ENCODE measurements at regions not wholly inside any gene's neighbourhood (a gene's known extent, or its start where the extent isn't known, plus 50 kb on each side); places are given as distances from the start of the nearest gene placed in this dataset.

DNA sequence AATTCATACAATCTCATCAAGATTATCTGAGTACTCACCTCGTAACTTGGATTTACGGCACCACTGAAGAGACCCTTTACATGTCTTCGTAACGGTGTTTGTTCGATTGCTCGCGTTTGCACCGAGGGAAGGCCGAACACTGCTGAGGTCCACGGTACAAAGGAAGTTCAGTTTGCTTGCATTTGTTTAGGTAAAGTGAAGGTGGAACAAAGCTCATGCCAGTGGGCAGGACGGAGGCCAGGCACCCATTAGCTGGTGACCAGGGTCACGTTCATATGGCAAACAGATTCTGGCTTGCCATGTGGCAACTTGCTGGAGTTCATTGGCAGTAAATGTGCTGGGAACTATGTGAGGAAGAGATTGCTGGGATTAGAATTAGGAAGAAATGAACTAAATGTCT is 164.8 kb downstream of the MACROH2A1 start:
- no peak for DNase-seq

DNA sequence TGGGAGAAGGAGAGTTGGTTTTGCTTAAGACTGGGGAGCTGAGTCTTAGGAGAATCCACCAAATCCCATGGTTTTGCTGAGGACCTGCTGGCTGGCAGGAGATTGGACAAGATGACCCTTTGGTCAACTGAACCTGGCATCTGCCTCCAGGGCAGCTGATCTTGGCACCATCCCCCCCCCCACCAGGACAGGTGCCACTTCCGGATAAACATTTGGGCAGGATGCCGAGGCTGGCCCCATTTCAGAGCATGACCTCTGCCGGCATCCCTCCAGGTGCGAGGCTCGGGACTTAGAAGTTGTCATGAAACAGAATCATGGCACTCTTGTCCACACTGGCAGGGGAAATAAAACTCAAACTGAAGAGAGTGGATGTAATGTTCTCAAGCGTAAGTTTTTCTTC is 165.6 kb downstream of the MACROH2A1 start:
- no peak for DNase-seq

DNA sequence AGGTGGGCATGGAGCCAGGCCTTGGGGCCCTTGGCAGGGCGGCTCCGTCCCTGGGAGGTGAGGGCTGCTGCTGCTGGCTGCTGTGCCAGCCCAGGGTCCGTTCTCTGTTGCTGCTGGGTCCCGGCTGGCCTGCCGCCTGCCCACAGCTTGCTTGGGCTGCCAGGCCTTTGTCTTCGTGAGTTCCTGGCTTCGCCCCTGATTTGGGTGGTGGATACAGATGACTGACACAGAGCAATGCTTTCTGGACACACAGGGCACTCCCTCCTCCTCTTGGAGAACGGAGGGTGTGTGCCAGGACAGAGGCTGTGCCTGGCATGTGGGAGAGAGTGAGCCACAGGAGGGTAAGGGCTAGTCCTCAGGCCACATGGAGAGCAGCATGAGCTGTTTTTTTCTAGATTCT is 166.1 kb downstream of the MACROH2A1 start:
- DNase-seq, result no peak

DNA sequence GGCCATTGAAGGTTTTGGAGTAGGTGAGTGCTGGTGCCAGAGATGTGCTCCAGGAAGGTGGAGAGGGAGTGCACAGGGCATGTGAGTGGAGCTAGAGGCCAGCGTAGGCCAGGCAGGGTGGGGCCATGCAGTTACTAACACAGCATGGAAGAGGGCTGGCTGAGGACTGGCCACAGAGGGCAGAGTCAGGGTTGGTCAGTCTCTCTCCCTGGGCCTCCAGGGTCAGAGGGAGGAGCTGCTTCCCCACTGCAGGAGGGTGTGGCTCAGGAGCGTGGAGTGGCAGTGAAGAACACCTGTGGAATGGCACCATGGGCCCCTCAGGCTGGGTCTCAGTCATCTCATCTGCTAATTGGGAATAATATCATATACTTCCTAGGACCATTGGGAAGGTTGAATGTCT is 167.7 kb downstream of the MACROH2A1 start:
- no peak for DNase-seq

DNA sequence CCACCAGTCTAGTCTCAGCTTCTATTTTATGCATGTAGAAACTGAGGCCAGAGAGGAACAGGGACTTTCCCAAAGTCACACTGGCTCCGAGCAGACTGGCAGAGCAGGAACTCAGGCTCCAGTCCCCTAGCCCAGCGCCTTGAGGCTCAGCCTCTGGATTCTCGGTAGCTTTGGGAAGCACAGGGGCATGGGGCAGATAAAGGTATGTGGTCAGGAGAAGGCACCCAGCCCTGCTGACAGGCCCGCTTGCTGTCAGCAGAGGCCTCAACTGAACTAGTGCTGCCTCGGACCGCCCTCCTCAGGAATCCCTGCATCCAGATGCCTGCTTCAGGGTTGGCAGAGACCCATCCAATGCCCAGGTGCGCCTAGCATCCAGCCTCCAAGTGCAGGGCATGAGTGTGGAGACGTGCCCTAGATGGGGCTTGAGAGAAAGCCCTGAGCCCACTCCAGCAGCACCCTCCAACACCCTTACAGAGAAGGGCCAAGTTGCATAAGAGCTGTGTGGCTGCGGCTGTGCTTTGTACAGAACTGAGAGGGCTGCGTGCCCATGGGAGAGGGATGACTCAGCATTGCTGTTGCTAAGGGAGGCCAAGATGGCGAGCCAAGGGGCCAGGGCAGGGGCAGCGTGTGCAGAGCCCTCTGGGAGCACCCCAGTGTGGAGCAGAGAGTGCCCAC is 168.6 kb downstream of the MACROH2A1 start:
- no peak for DNase-seq

DNA sequence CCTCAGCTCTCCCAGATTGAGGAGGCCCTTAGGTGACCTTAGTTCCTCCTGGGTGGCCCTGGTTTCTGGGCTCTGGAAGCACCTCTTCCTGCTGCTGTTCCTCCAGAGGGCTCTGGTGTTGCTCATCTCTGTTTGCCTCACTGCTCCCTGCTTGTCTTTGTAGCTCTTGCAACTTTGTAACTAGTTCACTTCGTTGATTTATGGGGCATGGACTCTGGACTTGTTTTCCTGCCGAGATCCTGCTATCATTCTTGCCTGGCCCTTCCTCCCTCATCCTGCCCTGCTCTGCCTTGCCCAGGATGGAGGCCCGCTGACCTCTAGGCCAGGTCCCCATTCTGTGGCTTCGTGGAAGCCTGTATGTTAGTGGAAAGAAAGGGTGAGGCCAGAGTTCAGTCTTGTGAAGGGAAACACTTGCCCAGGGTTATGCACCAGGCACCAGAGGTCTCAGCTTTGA is 169.3 kb downstream of the MACROH2A1 start:
- DNase-seq, result no peak

DNA sequence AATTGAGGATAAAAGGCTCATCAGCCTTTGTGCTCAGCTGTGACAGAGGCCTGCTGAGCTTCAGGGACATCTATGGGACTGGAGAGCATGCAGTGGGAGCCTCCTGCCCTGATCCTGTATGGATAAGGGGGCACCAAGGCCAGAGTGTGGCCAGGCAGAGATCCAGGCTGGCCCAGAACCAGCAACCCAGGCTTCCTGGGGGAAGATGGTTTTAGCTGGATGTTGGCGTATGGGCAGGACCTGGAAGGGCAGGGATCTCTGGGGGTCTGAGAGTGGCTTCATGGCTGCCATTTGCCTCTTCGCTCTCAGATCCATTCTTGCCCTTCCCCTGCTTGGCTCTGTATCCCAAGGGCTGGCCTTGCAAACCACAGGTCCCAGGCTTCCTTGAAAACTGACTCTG is 169.9 kb downstream of the MACROH2A1 start:
- no peak for DNase-seq

DNA sequence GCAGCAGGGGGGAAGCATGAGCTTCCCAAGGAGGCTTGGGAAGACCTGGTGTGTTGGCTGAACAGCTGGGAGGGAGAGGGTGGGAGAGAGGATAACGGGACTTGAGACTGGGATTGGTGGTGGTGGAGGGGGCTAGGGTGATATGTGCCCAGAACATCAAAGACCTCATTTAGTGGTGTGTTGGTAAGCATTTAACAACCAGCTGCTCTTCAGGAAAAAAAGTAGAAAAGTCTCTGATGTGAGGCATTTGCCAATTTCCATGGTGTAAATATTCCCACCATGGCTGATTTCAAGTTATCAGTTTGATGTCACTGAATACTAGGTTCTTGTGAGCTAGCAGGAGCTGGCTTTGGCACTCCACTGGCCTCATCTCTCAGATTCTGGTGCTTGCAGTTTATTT is 170.8 kb downstream of the MACROH2A1 start:
- no peak for DNase-seq

DNA sequence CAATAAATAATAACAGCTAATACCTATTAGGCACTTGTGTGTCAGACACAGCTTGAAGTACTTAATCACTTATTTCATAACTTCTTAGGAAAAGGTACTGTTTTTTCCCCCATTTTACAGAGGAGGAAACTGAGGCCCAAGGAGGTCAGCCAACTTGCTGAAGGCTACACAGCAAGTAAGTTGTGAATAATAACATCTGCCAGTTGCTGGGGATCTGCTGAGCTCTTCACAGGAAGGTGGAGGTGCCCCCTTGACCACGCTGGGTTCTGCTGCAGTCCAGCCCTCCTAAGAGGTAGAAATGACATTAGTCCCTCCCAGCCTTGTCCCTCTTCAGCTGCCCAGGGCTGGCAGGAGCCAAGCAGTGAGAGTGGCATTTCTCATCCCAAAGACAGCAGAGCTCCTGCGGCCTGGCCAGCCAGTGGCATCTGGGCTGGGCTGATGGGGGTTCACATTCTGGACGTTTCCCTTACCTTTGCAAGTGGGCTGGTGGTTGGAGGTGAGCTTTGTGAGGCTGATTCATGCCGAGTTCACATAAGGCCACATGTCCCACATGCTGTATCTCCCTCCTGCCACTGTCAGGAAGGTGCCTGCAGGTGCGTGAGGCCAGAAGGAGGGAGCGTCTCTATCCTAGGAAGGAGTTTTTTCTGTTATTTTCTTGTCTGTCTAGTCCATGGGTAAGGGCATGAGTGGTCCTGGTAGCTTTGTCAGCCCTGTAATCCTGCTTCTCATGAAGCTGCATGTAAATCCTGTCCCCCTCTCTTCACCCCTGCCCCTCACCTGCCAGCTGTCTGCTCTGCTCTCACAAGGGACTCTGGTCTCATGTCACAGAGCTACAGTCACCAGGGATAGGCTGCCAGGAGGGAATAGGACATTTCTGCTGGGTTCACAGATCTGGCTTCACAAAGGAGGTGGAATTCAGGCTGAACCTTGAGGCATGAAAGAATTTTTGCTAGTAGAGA is 171.7 kb downstream of the MACROH2A1 start:
- DNase-seq, result no peak

DNA sequence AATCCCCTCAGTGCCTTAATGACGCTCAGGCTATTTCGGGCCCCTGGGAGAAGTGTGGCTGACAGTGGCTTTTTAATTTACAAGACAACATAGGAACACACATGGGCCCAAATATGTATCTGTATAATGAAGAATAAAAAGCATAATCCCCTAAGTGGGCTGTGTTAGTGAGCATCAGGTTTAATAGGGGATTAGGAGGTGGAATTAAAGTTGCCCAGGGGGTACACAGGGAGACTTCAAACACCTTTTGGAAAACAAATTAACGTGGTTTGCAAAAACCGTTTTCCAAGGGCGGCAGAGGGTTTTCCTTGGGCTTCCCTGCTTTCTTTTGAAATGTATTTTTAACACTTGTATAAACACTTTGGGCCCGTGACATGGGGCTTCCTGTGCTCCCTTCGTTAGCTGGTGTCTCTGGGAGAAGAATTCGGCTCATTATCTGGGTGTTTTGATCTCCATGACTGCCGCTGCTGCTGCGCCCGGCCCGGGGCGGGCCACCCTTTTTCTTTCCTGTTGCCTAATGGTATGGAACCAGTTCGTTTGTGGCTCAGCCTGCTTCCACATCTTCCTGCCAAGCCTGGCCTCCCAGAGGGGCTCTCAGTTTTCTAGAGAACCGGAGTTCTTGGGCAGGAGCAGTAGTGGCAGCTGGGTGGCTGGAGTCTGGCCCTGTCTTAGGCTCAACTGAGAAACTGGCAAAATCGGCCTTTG is 173.0 kb downstream of the MACROH2A1 start:
- no peak for DNase-seq

DNA sequence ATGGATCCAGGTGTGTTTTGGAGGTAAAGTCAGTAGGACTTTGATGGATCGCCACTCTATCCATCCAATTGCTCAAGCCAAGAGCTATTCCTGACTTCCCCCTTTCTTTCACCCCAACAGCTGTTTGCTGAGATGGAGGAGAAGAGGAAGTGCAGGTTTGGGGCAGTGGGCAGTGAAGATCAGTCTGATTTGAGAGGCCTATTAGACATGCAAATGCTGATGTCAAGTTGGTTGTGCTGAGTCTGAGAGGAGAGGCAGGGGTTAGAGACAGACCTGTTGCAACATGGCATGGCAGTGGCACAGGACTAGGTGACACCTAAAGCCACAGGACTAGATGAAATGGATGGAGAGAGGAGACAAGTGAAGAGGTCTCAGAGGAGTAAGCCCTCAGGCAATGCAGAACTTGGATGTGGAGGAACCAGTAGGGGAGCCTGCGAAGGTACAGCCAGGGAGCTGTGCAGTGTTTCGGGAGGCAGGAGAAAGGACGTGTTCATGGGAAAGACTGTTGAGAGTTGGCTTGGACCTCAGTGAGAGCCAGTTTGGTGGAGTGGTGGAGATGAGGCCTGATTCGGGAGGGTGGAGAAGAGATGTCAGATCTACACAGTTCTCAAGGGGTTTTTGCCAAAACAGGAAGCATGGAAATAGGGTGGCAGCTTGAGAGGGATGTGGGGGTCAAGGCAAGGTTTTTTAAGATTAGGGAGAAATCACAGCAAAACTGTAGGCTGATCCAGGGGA is 175.0 kb downstream of the MACROH2A1 start:
- DNase-seq, result no peak

DNA sequence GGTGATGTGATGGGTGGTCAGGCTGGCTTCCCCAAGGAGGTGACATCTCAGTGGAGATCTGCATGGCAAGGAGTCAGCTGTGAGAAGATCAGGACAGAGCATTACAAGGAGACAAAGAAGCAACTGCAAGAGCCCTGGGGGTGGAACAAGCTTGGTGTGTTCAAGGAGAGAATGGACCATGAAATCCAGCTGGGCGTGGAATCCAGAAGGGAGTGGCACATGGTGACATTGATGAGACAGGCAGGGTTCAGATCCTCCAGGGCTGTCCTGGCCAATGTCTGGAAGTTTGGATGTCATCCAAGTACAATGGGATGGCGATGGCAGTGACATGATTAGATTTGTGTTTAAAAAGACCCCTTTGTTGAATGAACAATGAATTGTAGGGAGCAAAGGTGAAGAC is 175.6 kb downstream of the MACROH2A1 start:
- DNase-seq, result no peak

DNA sequence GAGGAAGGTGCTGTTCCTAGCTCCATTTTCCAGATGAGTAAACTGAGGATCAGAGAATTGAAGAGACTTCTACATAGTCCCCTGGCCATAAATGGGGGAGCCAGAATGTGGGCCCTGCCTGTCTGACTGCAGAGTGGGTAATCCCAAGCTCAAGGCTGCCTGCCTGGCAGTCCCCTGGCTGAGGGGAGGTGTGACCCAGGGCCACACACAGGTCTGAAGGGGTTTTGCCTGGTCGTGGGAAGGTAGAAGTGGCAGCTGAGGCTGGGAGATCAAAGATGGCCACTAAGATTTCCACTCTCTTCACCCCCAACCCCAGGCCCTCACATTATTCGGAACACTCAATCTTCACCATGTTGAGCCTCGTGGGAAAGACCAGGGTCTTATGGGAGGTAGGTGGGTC is 176.3 kb downstream of the MACROH2A1 start:
- DNase-seq, result no peak

DNA sequence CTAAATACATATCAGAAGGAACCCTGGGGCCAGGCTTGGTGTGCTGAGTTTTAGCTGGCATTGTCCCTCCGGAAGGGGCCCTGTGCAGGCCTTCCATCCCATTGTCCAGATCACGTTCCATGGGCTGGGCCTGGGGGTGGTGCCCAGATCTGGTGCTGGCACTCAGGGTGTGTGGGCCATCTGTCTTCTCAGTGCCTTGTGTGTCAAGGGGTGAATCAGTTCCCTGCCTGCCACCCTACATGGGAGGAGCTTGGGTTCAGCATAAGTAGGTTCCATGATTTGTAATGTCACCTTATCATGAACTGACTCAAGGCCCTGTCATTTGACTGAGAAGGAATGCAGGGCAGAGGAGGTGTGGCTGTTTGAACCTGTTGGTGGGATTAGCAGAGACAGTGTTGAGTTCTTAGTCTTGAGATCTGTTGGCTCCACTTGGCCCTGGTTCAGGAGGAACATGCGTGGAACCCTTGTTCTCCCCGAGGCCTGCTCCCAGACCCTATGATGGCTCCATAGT is 176.8 kb downstream of the MACROH2A1 start:
- DNase-seq, result no peak

DNA sequence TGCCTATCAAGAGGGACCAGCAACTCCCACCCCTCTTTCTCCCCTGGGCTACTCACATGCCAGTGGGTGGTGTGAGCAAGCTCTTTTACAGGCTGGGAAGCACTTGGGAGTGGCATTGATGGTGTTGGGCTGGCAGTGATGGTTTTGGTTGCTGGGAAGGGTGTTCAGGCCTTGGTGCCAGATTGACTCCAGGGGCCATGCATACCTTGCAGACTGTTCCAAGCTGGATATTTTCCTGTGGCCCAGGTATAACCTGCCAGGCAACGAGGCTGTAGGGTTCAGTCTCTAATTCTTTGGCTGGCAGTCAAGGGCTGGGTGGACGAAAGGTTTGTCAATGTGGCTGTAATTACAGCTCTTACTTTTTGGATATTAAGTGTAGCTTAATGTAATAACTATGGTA is 177.3 kb downstream of the MACROH2A1 start:
- no peak for DNase-seq

DNA sequence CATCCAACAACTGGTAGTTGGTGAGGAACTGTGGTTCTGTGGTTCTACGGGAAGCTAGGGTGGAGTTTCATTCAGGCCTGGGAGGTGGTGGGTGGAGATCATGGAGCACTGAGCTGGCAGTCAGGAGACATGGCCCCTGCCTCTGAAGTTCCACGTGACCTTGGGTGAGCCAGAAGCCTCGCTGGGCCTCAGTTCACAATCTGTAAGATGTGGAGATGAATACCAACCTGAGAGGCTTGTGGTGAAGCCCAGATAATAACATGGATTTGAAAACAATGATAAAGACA is 177.9 kb downstream of the MACROH2A1 start:
- no peak for DNase-seq

DNA sequence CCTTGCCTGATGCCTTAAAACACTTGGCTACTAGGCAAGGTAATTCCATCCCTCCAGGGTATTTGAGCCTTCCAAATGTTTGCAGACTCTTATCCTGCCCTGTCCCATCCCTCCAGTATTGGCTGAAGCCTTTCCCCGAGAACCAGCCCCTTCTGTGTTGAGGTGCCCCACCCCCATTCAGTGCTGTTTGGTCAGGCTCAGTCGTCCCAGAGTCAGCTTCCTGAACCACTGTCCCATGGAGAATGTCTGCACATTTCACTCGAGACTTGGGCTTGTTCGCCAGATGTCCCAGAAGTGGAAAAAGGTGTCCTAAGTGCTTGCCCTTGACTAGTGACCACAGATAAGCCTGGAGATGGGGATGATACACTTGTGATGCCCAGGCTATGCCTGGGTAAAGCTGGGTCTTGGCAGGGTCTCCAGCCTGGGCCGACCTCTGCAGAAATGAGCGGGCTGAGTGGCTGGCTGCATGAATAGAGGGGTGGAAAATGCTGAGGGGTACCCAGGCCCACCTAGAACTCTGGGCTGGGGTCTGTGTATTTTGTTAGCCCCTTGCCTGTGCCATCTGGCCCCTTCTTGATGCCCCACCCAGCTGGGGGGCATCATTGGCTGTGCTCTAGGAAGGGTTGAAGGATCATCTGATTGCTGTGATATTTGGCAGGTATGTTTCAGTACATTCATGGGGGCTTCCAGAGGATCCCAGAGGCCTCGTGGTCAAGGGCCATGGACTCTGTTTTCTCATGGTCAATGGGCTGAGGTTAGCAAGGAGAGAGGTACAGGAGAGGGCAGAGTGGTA is 178.4 kb downstream of the MACROH2A1 start:
- no peak for DNase-seq

DNA sequence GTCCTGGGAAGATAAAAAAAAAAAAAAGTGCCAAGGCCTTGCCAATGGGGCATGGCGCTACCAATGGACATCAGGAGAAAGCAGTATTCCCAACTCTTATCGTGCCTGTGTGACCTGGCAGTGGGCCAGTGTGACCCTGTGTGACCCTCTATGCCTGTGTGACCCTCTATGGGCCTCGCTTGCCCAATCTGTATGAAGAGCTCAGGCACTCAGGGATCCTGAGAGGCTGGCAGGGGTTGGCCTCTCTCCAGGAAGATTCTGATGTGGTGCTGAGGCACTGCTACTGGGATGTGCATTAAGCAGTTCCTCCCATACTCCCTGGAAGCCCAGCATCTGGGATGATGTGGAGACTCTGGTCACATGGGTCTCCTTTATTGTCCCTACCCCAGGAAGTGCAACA is 179.2 kb downstream of the MACROH2A1 start:
- DNase-seq, result no peak

DNA sequence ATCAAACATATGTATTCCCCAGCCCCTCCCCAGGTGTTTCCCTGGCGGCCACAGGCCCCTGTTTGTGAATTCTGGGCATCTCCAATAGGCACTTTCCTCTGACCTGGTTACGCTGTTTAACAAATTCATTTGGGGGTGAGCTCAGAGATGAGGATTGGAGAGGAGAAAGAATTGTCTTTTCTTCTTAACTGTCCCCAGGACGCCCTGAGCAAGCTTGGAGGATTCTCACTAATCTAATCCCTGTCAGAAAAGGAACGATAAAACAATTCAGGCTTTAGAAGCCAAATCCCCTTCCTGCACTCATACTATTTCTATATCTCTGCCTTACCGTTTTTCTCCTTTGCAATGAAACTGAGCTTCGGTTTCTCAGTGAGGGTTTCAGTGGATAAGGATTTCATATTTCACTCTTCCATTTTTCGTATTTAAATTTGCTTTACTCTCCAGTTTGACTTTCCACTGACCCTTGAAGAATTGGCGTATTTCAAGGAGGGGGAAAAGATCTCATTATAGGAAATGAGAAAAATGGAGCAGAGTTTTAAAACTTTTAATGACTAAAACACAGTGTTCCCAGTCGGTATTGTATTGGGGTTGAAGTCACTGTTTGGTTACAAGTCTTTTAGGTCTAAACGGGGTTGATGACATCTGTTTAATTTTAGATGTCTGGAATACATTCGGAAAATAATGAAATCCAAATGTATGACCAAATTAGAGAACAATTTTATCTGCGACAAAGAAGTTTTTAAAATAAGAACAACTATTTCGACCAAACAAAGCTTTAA is 180.1 kb downstream of the MACROH2A1 start:
- DNase-seq, result no peak

DNA sequence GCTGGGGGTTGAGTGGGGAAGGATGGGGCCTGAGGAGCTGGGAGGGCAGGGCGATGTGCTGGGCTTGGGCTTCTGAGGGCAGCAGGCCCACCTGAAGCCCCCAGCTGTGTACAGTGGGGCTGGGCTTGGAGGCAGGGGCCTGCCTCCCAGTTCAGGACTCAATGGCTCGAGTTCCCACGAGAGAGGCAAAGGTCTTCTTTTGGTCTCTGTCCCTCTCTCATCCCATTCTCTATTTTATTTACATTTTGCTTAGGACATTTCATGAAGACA is 180.6 kb downstream of the MACROH2A1 start:
- no peak for DNase-seq

Measured in central memory CD4-positive, alpha-beta T cell (primary cell).